ENCODE measurements at regions not wholly inside any gene's neighbourhood (a gene's known extent, or its start where the extent isn't known, plus 50 kb on each side); places are given as distances from the start of the nearest gene placed in this dataset.

GRCh38 chr13:99828735-99829134 is 142.8 kb downstream of the ZIC5 start:
- no peaks in the 10 kb centered on the region for H3K9me3 ChIP-seq (ENCODE audit: low read length)
- in situ Hi-C loops (cut with HindIII; ENCODE audit: extremely low pct_ligation_motif_present, low pct_unique_long_range_greater_than_20kb), result no loop called here
- H3K36me3 ChIP-seq (replicated peaks in 1 of 2; ENCODE audit: control insufficient read depth in 1 of 2, insufficient read depth in 2 of 2, low read length in 2 of 2), result no peaks in the 10 kb centered on the region
- no peak overlapping the region for H3K27ac ChIP-seq (ENCODE audit: extremely low read length, insufficient read depth, low read length)
- POLR2A ChIA-PET, result no interaction called here
- DNase-seq (ENCODE audit: low spot score), result no peak
- no peaks in the 10 kb centered on the region for H3K79me2 ChIP-seq (ENCODE audit: insufficient read depth, low read length)
- FAIRE-seq, result no peak
- WGBS (ENCODE audit: low lambda C conversion rate), result 63% methylated on average over 8 of the region's 8 CpGs
- H3K27me3 ChIP-seq (ENCODE audit: control insufficient read depth in 1 of 2, insufficient read depth in 2 of 2, low read length in 2 of 2), result no peaks in the 10 kb centered on the region
- H3K4me2 ChIP-seq (ENCODE audit: low read depth, low read length), result no peak overlapping the region
- CTCF ChIA-PET (ENCODE audit: low intra/inter-chr PET ratio, low total read pairs), result no interaction called here
- peaks cover 19% of the 10 kb centered on the region for H3K4me1 ChIP-seq (ENCODE audit: insufficient read depth, low read length)
- no peak for ATAC-seq
- H3K9ac ChIP-seq (ENCODE audit: insufficient read depth, low read depth, low read length), result no peak overlapping the region
- BruUV-seq (replicated peaks), result no TSS peak
- intact Hi-C loops (cut with micrococcal nuclease; ENCODE audit: unreplicated experiment), result no loop called here
- H4K20me1 ChIP-seq (ENCODE audit: insufficient read depth, low read length), result no peaks in the 10 kb centered on the region
- TF ChIP-seq MEIS2 (CRISPR knock-in tag; IDR thresholded peaks at IDR 0.05), result no peak
- TF ChIP-seq FOXA1 (IDR thresholded peaks at IDR 0.05), result no peak
- TF ChIP-seq FOXA1 (CRISPR knock-in tag; IDR thresholded peaks at IDR 0.05), result no peak
- TF ChIP-seq ZNF878 (CRISPR knock-in tag; IDR thresholded peaks at IDR 0.05), result no peak
- TF ChIP-seq ZNF562 (CRISPR knock-in tag; IDR thresholded peaks at IDR 0.05; ENCODE audit: borderline replicate concordance), result no peak
- TF ChIP-seq YEATS2 (CRISPR knock-in tag; IDR thresholded peaks at IDR 0.05; ENCODE audit: borderline replicate concordance), result no peak
- no peak for TF ChIP-seq ZBTB39 (CRISPR knock-in tag; IDR thresholded peaks at IDR 0.05)
- TF ChIP-seq CTCF (CRISPR knock-in tag; IDR thresholded peaks at IDR 0.05), result no peak
- no peak for TF ChIP-seq HHEX (CRISPR knock-in tag; IDR thresholded peaks at IDR 0.05)
- TF ChIP-seq ZNF280D (CRISPR knock-in tag; IDR thresholded peaks at IDR 0.05), result no peak
- no peak for TF ChIP-seq ETS1 (CRISPR knock-in tag; IDR thresholded peaks at IDR 0.05)
- TF ChIP-seq FOXO1 (CRISPR knock-in tag; IDR thresholded peaks at IDR 0.05), result no peak
- TF ChIP-seq FOXA3 (CRISPR knock-in tag; IDR thresholded peaks at IDR 0.05), result no peak
- no peak for TF ChIP-seq PATZ1 (CRISPR knock-in tag; IDR thresholded peaks at IDR 0.05)
- TF ChIP-seq TMF1 (CRISPR knock-in tag; IDR thresholded peaks at IDR 0.05; ENCODE audit: low read depth), result no peak
- no peak overlapping the region for H3K4me3 ChIP-seq (replicated peaks in 1 of 3; ENCODE audit: insufficient read depth in 1 of 3, low read depth in 2 of 3, low read length in 3 of 3)
- H2AFZ ChIP-seq (ENCODE audit: low read length), result no peak overlapping the region
